ENCODE measurements at regions not wholly inside any gene's neighbourhood (a gene's known extent, or its start where the extent isn't known, plus 50 kb on each side); places are given as distances from the start of the nearest gene placed in this dataset.
"Not testable (repeated sequence)": the region's sequence is repeated elsewhere in the genome, so short reads cannot be mapped to it uniquely, and the experiment has no call there.

- TF ChIP-seq CTCF (IDR thresholded peaks at IDR 0.05; ENCODE audit: low read length); EZH2 (optimal IDR thresholded peaks at IDR 0.05; ENCODE audit: low read depth, low read length); EZH2phosphoT487 (IDR thresholded peaks at IDR 0.05; ENCODE audit: low read length): not testable (repeated sequence)
Measured at GRCh38 chr4:3953140-3953489, 186.9 kb downstream of the ADRA2C start.
